DOHH2 (cell line): ENCODE measurements at regions not wholly inside any gene's neighbourhood (a gene's known extent, or its start where the extent isn't known, plus 50 kb on each side); places are given as distances from the start of the nearest gene placed in this dataset.

Experiments
- CTCF ChIP-seq: fragments of 200-600 bp; sonication (generic); IDR thresholded peaks from one replicate; pipeline ENCODE4 v1.5.1; 2014; ENCODE audit warnings: antibody characterized with exemption, mild to moderate bottlenecking, low read depth, low read length; ENCODE audit not compliant: poor library complexity, severe bottlenecking
- EZH2phosphoT487 ChIP-seq: fragments of 200-600 bp; sonication (generic); IDR thresholded peaks from 2 replicates; pipeline ENCODE4 v1.6.1; 2017; ENCODE audit warnings: borderline replicate concordance, mild to moderate bottlenecking, antibody characterized with exemption, low read length, moderate library complexity, mixed read lengths

GRCh38 chr5:93964421-93964820 lies 223.0 kb upstream of the POU5F2 start:
- TF ChIP-seq CTCF (no peak), EZH2phosphoT487 (no peak)
